HL-60 (cell line): ENCODE measurements at regions not wholly inside any gene's neighbourhood (a gene's known extent, or its start where the extent isn't known, plus 50 kb on each side); places are given as distances from the start of the nearest gene placed in this dataset.

Source experiments
- POLR2AphosphoS5 ChIP-seq: IDR thresholded peaks from 2 replicates; pipeline ENCODE4 v1.6.1; 2012; ENCODE audit warnings: low read depth
- TF ChIP-seq, protein P1 (sequence below): IDR thresholded peaks from one replicate; pipeline ENCODE4 v1.5.1; 2011; ENCODE audit warnings: low read length, control low read depth, inconsistent platforms; ENCODE audit not compliant: insufficient read depth

DNA sequence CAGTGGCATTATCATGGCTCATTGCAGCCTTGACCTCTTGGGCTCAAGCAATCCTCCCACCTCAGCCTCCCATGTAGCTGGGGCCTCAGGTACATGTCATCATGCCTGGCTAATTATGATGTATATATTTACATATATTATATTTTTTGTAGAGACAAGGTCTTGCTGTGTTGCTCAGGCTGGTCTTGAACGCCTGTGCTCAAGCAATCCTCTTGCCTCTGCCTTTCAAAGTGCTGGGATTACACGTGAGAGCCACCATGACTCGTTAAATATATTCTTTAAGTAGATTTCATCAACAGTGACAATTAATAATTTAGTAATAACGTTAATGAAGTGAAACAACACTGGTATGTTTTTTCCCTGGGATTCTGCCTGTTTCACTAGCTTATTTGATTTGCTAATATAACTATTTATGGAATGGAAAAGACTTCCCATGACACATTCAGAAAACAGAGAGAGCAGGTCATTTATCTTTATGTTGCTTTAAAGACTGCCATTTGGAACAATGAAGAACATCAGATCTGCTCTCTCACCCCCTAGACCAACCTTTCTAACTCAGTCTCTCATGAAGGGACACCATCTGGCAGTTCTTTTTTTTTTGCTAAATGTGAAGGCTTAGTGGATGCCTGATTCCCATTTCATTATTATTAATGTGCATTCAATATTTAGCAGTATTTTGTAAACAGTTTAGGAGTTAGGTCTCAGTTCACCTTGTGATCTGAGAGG is 295.6 kb downstream of the KIF4B start:
- TF ChIP-seq, protein P1, sequence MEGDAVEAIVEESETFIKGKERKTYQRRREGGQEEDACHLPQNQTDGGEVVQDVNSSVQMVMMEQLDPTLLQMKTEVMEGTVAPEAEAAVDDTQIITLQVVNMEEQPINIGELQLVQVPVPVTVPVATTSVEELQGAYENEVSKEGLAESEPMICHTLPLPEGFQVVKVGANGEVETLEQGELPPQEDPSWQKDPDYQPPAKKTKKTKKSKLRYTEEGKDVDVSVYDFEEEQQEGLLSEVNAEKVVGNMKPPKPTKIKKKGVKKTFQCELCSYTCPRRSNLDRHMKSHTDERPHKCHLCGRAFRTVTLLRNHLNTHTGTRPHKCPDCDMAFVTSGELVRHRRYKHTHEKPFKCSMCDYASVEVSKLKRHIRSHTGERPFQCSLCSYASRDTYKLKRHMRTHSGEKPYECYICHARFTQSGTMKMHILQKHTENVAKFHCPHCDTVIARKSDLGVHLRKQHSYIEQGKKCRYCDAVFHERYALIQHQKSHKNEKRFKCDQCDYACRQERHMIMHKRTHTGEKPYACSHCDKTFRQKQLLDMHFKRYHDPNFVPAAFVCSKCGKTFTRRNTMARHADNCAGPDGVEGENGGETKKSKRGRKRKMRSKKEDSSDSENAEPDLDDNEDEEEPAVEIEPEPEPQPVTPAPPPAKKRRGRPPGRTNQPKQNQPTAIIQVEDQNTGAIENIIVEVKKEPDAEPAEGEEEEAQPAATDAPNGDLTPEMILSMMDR: no peak
- no peak for TF ChIP-seq POLR2AphosphoS5
